Common myeloid progenitor, CD34-positive (primary cell): ENCODE measurements at regions not wholly inside any gene's neighbourhood (a gene's known extent, or its start where the extent isn't known, plus 50 kb on each side); places are given as distances from the start of the nearest gene placed in this dataset.
"Not testable (repeated sequence)": the region's sequence is repeated elsewhere in the genome, so short reads cannot be mapped to it uniquely, and the experiment has no call there.

Experiments
- CTCF ChIA-PET: fragments of 350-600 bp; sonication (Branson Sonifier 250); formaldehyde crosslinking; loops from one replicate; lab custom pipeline; 2021; ENCODE audit warnings: antibody characterized with exemption; lab: Charles Lee
- POLR2A ChIA-PET: fragments of 350-600 bp; sonication (Branson Sonifier 250); formaldehyde crosslinking; loops from one replicate; lab custom pipeline; 2021; ENCODE audit warnings: antibody characterized with exemption; lab: Charles Lee
- DNase-seq, 3 donors: peaks; one replicate each; pipeline versions ENCODE4 v3.0.0 to v3.0.0-alpha.2; 2013
- H3K27ac ChIP-seq, 2 experiments: 1 replicate in 1 of 2; 2 replicates in 1 of 2; pipeline ENCODE4 v1.7.0; 2013; ENCODE audit warnings: inconsistent platforms in 2 of 2, low read length in 2 of 2, mild to moderate bottlenecking in 2 of 2, low read depth in 1 of 2, moderate library complexity in 1 of 2; ENCODE audit not compliant: severe bottlenecking in 2 of 2, insufficient read depth in 1 of 2, poor library complexity in 1 of 2
- H3K27me3 ChIP-seq, 5 experiments: replicated peaks in 2 of 5; 1 replicate in 3 of 5; 2 replicates in 2 of 5; pipeline versions ENCODE4 v1.6.1 to v1.7.0; 2013; ENCODE audit warnings: low read length in 4 of 5, mild to moderate bottlenecking in 2 of 5, moderate library complexity in 2 of 5, inconsistent platforms in 1 of 5; ENCODE audit not compliant: insufficient read depth in 5 of 5, control insufficient read depth in 4 of 5
- H3K36me3 ChIP-seq, 4 experiments: 1 replicate in 2 of 4; 2 replicates in 2 of 4; pipeline versions ENCODE4 v1.6.1 to v1.7.0; 2013; ENCODE audit warnings: low read length in 3 of 4, control low read depth in 1 of 4, mild to moderate bottlenecking in 1 of 4; ENCODE audit not compliant: control insufficient read depth in 4 of 4, insufficient read depth in 4 of 4
- H3K4me1 ChIP-seq, 4 experiments: 1 replicate in 3 of 4; 2 replicates in 1 of 4; pipeline versions ENCODE4 v1.6.1 to v1.7.1; 2013; ENCODE audit warnings: low read length in 3 of 4, mild to moderate bottlenecking in 3 of 4, control low read depth in 1 of 4, inconsistent platforms in 1 of 4, moderate library complexity in 1 of 4; ENCODE audit not compliant: control insufficient read depth in 4 of 4, insufficient read depth in 4 of 4; ENCODE audit errors: control extremely low read depth in 1 of 4
- H3K4me3 ChIP-seq, 7 experiments: 1 replicate in 4 of 7; 2 replicates in 3 of 7; pipeline versions ENCODE4 v1.5.1 to v1.7.0; 2013; ENCODE audit warnings: mild to moderate bottlenecking in 7 of 7, low read length in 6 of 7, moderate library complexity in 6 of 7, inconsistent platforms in 2 of 7, low read depth in 2 of 7, control low read depth in 1 of 7; ENCODE audit not compliant: insufficient read depth in 4 of 7, control insufficient read depth in 1 of 7; ENCODE audit errors: extremely low read depth in 1 of 7
- H3K9me3 ChIP-seq, 5 experiments: 1 replicate in 4 of 5; 2 replicates in 1 of 5; pipeline versions ENCODE4 v1.6.1 to v1.7.1; 2013; ENCODE audit warnings: low read length in 4 of 5, mild to moderate bottlenecking in 2 of 5, inconsistent platforms in 1 of 5, low read depth in 1 of 5, moderate library complexity in 1 of 5; ENCODE audit not compliant: control insufficient read depth in 4 of 5, insufficient read depth in 2 of 5; ENCODE audit errors: control extremely low read depth in 1 of 5
- WGBS: methylation state at CpG from one replicate; pipeline ENCODE4 v1.1.5; 2013; ENCODE audit not compliant: insufficient coverage; 5-methylcytosine and 5-hydroxymethylcytosine counted together

DNA sequence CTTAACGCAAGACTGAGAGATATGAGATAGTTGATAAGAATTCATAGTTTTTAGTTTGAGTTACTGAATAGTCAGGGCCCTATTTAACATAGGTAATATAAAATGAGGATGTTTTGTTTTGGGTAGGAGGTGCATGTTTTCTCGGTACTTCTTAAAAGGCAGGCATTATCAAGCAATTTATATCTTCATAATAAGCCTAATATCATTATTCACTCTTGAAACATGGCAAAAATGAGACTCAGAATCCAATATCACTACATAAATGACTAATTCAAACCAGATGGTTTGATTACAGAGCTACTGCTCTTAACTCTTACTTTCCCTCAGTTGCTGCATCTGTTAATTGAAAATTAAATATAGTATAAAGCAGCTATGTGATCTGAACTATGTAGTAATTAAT is 2038.7 kb downstream of the EFNA5 start:
- DNase-seq: no peak
- no peaks in the 10 kb centered on the region for H3K36me3 ChIP-seq
- ChIA-PET CTCF (no interaction called here), POLR2A (no interaction called here)
- WGBS: 64% methylated on average over 1 of the region's 2 CpGs
- no peaks in the 10 kb centered on the region for H3K9me3 ChIP-seq
- no peak overlapping the region for H3K4me3 ChIP-seq
- no peaks in the 10 kb centered on the region for H3K4me1 ChIP-seq
- no peaks in the 10 kb centered on the region for H3K27me3 ChIP-seq
- H3K27ac ChIP-seq: no peak overlapping the region

DNA sequence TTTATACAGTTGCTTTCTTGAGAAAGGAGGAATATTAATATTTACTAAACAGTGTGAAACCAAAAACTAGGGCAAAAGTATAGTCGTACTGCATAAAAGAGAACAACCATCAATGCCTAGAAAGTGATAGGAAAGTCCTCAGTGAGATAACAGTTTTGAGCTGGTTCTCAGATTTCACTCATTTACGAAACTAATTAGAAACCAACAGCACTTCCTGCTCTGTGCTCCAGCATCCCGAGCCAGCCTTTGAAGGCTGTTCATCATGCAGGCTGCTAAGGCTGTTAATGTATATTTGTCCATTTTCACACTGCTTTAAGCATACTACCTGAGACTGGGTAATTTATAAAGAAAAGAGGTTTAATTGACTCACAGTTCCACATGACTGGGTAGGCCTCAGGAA is 2039.9 kb downstream of the EFNA5 start:
- Histone ChIP-seq H3K4me1 (no peaks in the 10 kb centered on the region), H3K9me3 (no peaks in the 10 kb centered on the region), H3K36me3 (no peaks in the 10 kb centered on the region), H3K27me3 (no peaks in the 10 kb centered on the region), H3K27ac (no peak overlapping the region), H3K4me3 (no peak overlapping the region)
- POLR2A ChIA-PET: no interaction called here
- 78% methylated on average over 3 of the region's 3 CpGs for WGBS
- CTCF ChIA-PET: no interaction called here
- no peak for DNase-seq

DNA sequence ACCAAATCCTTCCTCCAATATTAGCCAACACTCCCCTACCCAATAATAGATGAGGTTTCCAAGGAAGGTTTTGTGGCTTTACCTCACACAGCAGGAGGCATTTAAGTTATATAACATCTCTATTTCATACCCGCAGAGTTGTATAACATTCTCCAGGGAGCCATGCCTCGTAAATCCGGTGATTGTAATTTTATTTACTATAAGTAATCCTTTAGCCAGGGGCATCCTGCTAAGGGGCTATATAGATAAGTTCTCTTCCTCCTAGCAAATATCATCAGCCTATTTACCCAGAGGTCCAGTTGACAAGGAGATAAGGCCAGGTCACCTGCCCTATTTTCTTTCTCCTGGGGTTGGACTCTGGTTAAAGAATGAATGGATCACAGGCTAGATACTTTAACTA is 2051.0 kb downstream of the EFNA5 start:
- H3K4me1 ChIP-seq: no peaks in the 10 kb centered on the region
- H3K27me3 ChIP-seq: no peaks in the 10 kb centered on the region
- H3K36me3 ChIP-seq: no peaks in the 10 kb centered on the region
- ChIA-PET POLR2A (no interaction called here), CTCF (no interaction called here)
- no peak overlapping the region for H3K4me3 ChIP-seq
- DNase-seq: no peak
- no peaks in the 10 kb centered on the region for H3K9me3 ChIP-seq
- no CpG with 5 or more reads among the region's 3 CpGs for WGBS
- no peak overlapping the region for H3K27ac ChIP-seq

DNA sequence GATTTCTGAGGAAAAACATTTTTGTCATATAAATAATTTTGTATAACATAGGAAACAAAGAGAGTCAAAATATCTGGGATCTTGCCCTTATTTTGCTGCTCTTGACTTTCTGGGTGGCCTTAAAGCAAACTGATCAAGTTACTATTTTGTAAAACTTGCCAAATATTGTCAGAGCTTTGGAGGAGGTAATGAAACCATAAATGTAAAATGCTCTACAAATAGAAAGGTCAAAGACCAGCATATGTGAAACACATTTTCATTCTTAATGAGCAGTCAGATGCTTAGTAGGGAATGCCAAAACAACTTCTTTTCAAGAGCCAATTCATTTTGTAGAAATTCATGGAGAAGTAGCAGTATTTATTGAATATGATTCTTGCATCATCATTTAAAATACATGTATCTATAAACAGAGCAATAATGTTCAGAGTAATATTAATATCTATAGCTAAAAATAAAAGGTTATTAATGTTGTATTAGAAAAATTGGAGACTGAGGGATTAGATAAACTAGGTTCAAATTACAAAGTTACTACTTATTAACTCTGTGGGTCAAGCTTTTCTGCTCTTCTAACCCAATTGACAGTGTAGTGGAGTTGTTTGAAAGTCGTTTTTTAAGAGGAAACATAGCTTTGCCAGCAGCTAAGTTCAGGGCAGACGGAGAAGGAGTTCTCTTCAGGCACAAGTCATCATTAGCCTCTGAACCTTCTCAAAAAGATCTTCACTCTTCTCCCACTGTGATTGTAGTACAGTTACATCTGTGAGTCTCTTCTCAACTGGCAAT is 2053.1 kb downstream of the EFNA5 start:
- Histone ChIP-seq H3K9me3 (no peaks in the 10 kb centered on the region), H3K36me3 (no peaks in the 10 kb centered on the region), H3K27ac (no peak overlapping the region), H3K4me1 (no peaks in the 10 kb centered on the region), H3K27me3 (no peaks in the 10 kb centered on the region), H3K4me3 (no peak overlapping the region)
- ChIA-PET POLR2A (interaction anchor here (0.6 kb wide), 1 partner anchor 1917 kb away, joined by 3 read pairs; no protein-coding TSS in a partner anchor), CTCF (no interaction called here)
- no CpG with 5 or more reads among the region's 2 CpGs for WGBS
- no peak for DNase-seq

DNA sequence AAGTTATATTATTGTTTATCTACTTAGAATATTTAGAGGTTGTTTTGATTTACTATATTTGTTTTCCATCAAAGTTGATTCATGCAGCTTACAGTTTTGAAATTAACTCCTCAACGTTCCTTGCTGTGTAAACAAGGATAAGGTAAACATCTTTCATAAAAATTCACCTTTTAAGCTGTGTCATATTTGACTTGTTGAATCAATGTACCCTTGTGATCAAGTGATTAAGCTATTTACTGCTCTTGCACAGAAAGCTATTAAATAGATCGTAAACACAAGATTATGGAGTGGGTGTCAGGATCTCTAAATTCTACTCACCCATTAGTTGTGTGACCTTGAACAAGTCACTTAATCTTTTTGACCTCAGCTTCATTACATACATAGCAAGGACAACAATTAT is 2054.0 kb upstream of the NUDT12 start:
- ChIA-PET POLR2A (no interaction called here), CTCF (no interaction called here)
- Histone ChIP-seq H3K4me3 (no peak overlapping the region), H3K27ac (no peak overlapping the region), H3K27me3 (no peaks in the 10 kb centered on the region), H3K36me3 (no peaks in the 10 kb centered on the region), H3K4me1 (no peaks in the 10 kb centered on the region), H3K9me3 (no peaks in the 10 kb centered on the region)
- no peak for DNase-seq
- WGBS: no CpG with 5 or more reads among the region's 2 CpGs

DNA sequence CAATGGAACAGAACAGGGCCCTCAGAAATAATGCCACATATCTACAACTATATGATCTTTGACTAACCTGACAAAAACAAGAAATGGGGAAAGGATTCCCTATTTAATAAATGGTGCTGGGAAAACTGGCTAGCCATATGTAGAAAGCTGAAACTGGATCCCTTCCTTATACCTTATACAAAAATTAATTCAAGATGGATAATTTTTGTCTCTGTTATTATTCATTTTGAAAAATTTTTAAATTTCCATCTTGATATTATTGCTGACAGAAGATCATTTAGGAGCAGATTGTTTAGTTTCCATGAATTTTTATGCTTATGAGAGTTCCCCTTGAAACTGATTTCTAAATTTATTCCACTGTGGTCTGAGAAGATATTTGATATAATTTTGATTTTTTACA is 2039.8 kb upstream of the NUDT12 start:
- H3K27ac ChIP-seq, H3K4me1 ChIP-seq, H3K36me3 ChIP-seq, DNase-seq, CTCF ChIA-PET, H3K9me3 ChIP-seq, H3K4me3 ChIP-seq, H3K27me3 ChIP-seq, POLR2A ChIA-PET: not testable (repeated sequence)

DNA sequence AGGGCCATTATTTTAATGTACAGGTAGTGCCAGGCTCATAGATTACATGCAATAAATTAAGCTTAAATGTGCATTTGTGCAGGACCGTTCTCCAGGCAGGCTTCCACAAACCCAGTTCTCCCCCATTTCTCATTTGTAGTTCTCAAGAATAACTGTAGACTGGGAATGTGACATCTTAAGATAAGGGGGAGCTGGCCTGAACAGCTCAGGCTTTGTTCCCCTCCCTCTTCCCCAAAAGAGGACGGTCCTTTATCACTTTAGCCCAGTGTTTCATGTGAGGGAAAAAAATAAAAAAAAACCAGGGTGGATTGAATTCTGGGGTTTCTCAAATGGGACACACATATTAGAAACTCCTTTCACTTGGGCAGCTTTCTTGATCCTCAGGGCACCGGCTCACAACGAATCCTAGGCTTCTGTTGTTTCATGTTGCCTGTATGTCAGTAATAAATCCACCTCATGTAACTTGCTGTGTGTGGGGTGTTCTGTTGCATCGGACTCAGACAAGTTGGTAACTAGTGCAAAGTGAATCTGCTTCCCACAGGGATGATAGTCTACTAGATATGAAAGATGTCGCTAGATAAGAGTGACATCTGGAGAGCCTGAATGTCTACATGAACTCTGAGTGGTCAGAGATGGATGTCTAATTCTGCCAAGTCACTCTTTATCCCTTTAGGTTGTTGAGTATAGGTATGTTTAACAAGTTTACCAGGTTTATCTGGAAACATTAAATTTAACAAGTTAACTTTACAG is 2030.6 kb upstream of the NUDT12 start:
- DNase-seq: no peak
- H3K36me3 ChIP-seq: no peaks in the 10 kb centered on the region
- H3K27ac ChIP-seq: no peak overlapping the region
- CTCF ChIA-PET: no interaction called here
- H3K4me1 ChIP-seq: peaks cover 0 to 1% (median 0%) of the 10 kb centered on the region in 4 experiments
- POLR2A ChIA-PET: no interaction called here
- WGBS: 90% methylated on average over 3 of the region's 6 CpGs
- no peak overlapping the region for H3K4me3 ChIP-seq
- H3K9me3 ChIP-seq: no peaks in the 10 kb centered on the region
- no peaks in the 10 kb centered on the region for H3K27me3 ChIP-seq
